ENCODE measurements at regions not wholly inside any gene's neighbourhood (a gene's known extent, or its start where the extent isn't known, plus 50 kb on each side); places are given as distances from the start of the nearest gene placed in this dataset.

DNA sequence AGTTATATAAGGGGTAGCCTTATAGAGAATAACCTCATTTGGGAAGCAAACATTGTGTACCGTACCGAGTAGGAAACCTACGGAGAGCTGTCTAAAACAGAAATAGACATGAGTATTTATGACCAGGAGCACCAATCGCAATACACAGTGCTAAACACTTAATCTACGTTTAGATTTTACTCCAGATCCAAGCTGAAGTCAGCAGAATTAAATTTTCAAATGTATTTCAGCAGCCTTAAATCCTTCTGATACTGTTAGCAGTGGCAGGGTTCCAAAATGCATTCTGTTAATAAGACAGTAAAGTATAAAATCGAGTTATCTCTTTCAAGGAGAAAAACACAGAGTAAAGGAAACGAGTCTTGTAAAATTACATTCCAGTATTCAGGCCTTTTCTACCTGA lies 118.1 kb upstream of the ZNF521 start:
- Histone ChIP-seq H3K4me1 (replicated peaks) (peaks cover 26% of the 10 kb centered on the region), H3K36me3 (no peaks in the 10 kb centered on the region), H3K27me3 (replicated peaks) (no peaks in the 10 kb centered on the region), H3K9me3 (replicated peaks) (no peaks in the 10 kb centered on the region), H3K4me3 (no peak overlapping the region), H3K27ac (no peak overlapping the region)
- DNase-seq (ENCODE audit: low read depth in 1 of 2, low spot score in 2 of 2): no peak

DNA sequence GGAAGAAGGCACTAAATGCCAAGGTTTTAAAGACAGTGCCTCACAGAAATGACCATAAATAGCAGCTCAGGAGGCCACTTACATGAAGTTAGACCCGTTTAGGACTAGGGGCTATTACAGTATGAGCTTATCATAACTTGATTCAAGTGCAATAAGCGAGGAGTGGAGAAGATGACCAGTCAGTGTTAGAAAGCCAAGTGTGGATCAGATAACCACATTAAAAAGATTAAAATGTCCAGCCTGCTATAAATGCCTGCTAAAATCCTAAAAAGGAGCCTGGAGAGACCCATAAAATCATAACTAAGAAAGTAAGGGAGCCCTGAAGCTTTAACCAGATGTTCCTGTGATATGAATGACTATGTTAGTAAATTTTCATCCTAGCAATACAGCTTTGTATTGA lies 117.5 kb upstream of the ZNF521 start:
- DNase-seq (ENCODE audit: low read depth in 1 of 2, low spot score in 2 of 2): no peak
- H3K4me1 ChIP-seq (replicated peaks): peaks cover 32% of the 10 kb centered on the region
- H3K4me3 ChIP-seq: no peak overlapping the region
- H3K27ac ChIP-seq: no peak overlapping the region
- no peaks in the 10 kb centered on the region for H3K27me3 ChIP-seq (replicated peaks)
- no peaks in the 10 kb centered on the region for H3K9me3 ChIP-seq (replicated peaks)
- H3K36me3 ChIP-seq: no peaks in the 10 kb centered on the region

DNA sequence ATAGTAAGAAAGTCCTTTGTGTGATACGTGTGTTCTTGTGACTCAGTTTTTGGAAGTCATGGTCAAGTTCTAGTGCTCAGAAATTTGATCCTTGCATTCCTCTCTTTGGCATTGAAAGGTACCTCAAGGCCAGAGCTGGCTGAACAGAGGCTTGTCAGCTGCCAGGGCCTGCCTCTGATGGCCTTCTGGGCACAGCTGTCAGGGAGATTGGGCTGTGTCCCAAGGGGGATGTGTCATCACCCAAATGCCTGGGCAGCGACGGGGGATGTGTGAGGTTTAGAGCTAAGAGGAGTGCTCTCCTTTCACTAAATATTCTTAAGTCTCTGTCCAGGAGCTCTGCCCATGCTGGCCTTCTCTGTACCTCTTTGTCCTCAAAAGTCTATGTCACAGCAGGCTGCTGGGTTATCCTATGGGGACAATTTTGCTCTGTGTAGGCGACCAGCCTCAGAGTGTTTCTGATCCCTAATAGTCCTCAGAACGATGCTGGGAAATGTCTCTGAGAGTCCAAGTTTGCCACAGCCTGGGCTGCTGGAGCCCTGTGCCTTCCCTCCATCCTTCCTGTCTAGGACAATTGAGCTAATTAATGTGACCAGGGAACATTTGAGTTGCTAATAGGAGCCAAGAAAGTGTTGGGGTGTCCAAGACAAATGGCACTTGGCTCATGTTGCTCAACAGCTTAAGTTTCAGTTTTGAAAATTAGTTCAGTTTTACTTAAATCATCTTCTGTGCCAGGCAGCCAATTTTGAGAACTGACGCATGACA lies 115.4 kb upstream of the ZNF521 start:
- Histone ChIP-seq H3K27me3 (replicated peaks) (no peaks in the 10 kb centered on the region), H3K36me3 (no peaks in the 10 kb centered on the region), H3K27ac (no peak overlapping the region), H3K4me3 (no peak overlapping the region), H3K4me1 (replicated peaks) (peaks cover 43% of the 10 kb centered on the region), H3K9me3 (replicated peaks) (no peaks in the 10 kb centered on the region)
- peak; percentile 38 to 62 for DNase-seq (ENCODE audit: low read depth in 1 of 2, low spot score in 2 of 2)

DNA sequence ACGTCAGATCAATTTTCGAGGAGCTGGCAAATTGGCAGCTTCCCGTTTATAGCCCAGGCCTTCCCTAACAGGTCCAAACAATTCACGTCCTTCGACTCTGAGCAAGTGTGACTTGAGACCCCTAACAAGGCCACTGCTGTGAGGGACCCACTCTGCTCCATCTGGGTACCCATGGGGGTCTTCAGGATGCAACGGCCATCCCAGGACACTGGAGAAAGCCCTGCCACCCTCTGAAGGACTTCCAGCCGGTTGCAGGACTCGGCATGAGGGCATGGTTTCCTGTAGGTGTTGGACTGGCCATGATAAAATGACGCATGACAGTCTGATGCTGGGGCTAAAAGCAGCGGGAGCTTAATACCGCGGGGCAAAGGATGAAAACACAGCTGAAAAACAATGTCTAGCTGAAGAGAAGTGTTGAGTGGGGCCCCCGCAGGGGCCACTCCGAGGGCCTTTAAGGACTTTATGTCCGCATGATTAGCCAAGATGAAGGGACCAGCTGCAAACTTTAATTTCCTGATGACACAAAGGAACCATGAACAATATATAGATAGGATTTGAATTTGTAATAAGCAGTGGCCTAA lies 113.3 kb upstream of the ZNF521 start:
- Histone ChIP-seq H3K27ac (peak overlapping the region; percentile 76), H3K27me3 (replicated peaks) (no peaks in the 10 kb centered on the region), H3K4me3 (no peak overlapping the region), H3K9me3 (replicated peaks) (no peaks in the 10 kb centered on the region), H3K36me3 (no peaks in the 10 kb centered on the region), H3K4me1 (replicated peaks) (peaks cover 43% of the 10 kb centered on the region)
- DNase-seq (ENCODE audit: low read depth in 1 of 2, low spot score in 2 of 2): no peak

DNA sequence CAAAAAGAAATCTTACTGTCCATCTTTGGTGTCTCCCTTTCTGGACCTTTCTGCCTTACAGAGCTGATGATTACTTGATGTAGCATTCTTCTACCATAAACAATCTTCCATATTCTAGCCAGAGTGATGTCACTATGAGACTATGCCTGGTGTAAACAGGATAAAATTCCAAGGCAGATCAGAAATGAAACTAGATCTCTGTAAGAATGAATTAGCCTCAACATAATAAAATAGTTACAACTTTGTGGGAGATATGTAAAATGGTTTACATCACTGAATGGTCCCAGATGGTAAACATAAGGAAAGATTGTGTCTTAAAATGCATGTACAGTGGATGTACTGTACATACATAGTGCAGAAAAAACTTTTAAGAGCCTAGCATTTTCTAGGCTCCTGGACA lies 112.3 kb upstream of the ZNF521 start:
- no peaks in the 10 kb centered on the region for H3K36me3 ChIP-seq
- no peaks in the 10 kb centered on the region for H3K27me3 ChIP-seq (replicated peaks)
- H3K4me1 ChIP-seq (replicated peaks): peaks cover 43% of the 10 kb centered on the region
- peak overlapping the region; percentile 76 for H3K27ac ChIP-seq
- no peaks in the 10 kb centered on the region for H3K9me3 ChIP-seq (replicated peaks)
- no peak overlapping the region for H3K4me3 ChIP-seq
- DNase-seq (ENCODE audit: low read depth in 1 of 2, low spot score in 2 of 2): peak in 1 of 2 experiments; percentile 82

GRCh38 chr18:25463726-25464125 lies 111.8 kb upstream of the ZNF521 start:
- Histone ChIP-seq H3K27ac (peak overlapping the region; percentile 76), H3K27me3 (replicated peaks) (no peaks in the 10 kb centered on the region), H3K4me1 (replicated peaks) (peaks cover 43% of the 10 kb centered on the region), H3K4me3 (no peak overlapping the region), H3K36me3 (no peaks in the 10 kb centered on the region), H3K9me3 (replicated peaks) (no peaks in the 10 kb centered on the region)
- no peak for DNase-seq (ENCODE audit: low read depth in 1 of 2, low spot score in 2 of 2)

DNA sequence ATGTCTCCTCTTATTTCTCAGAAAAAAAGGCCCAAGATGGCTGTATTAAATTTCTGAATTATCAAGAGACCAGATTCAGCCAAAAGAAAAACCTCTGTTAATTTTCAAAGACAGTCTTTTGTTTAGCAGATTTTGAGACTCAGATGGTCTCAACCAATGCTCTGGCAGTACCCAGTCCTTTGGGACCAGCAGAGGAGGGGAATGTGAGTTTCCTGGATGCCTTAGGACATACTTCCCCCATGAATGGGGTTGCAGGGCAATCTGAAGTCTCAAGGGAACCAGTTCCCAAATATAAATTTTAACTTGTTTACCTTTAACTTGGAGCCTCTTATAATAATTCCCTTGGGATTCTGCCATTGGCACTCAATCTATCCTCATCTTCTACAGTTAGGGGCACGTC lies 107.8 kb upstream of the ZNF521 start:
- H3K36me3 ChIP-seq: no peaks in the 10 kb centered on the region
- H3K27ac ChIP-seq: no peak overlapping the region
- DNase-seq (ENCODE audit: low read depth in 1 of 2, low spot score in 2 of 2): no peak

DNA sequence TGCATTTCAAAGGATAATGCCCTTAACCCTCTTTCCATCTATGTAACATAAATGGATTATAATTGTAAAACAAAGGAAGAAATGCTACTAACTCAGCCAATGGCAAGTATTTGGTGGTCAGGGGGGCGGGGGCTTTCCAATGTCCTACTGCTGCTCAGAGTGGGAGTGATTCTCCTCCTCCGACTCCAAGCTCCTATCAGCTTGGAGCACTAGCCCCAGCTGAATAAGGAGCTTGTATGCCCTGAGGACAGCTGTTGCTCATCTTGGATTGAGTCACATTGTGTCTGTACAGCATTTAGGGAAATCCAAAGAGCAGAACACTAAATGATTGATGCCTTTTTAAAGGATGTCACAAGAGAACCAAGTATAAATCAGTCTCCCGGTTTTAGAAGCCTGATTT lies 105.6 kb upstream of the ZNF521 start:
- Histone ChIP-seq H3K9me3 (replicated peaks) (no peaks in the 10 kb centered on the region), H3K4me3 (no peak overlapping the region), H3K36me3 (no peaks in the 10 kb centered on the region), H3K27me3 (replicated peaks) (no peaks in the 10 kb centered on the region), H3K4me1 (replicated peaks) (no peaks in the 10 kb centered on the region), H3K27ac (no peak overlapping the region)
- no peak for DNase-seq (ENCODE audit: low read depth in 1 of 2, low spot score in 2 of 2)

More for the DNA sequence above, 107.8 kb upstream of the ZNF521 start:
- Histone ChIP-seq H3K27me3 (replicated peaks) (no peaks in the 10 kb centered on the region), H3K4me3 (no peak overlapping the region), H3K4me1 (replicated peaks) (peaks cover 14% of the 10 kb centered on the region), H3K9me3 (replicated peaks) (no peaks in the 10 kb centered on the region)

DNA sequence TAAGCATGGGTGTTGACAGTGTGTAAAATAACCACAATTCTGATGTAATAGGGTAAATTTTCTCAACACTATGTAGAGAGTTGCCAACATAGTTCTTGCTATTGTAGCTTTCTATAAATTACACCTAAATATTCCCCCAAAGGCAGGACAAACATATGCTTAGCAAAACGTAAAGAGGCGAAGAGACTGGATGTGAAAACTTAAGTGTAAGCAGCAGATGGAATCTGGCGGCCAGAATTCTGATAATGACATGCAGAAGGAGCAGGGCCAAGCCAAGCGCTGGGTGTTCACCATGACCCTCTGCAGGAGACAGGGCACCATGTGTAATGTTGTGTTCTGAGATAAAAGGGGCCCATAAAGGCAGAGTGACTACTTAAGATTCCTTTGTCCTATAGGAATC lies 105.2 kb upstream of the ZNF521 start:
- Histone ChIP-seq H3K36me3 (no peaks in the 10 kb centered on the region), H3K27ac (no peak overlapping the region), H3K4me3 (no peak overlapping the region), H3K27me3 (replicated peaks) (no peaks in the 10 kb centered on the region), H3K4me1 (replicated peaks) (no peaks in the 10 kb centered on the region), H3K9me3 (replicated peaks) (no peaks in the 10 kb centered on the region)
- no peak for DNase-seq (ENCODE audit: low read depth in 1 of 2, low spot score in 2 of 2)

DNA sequence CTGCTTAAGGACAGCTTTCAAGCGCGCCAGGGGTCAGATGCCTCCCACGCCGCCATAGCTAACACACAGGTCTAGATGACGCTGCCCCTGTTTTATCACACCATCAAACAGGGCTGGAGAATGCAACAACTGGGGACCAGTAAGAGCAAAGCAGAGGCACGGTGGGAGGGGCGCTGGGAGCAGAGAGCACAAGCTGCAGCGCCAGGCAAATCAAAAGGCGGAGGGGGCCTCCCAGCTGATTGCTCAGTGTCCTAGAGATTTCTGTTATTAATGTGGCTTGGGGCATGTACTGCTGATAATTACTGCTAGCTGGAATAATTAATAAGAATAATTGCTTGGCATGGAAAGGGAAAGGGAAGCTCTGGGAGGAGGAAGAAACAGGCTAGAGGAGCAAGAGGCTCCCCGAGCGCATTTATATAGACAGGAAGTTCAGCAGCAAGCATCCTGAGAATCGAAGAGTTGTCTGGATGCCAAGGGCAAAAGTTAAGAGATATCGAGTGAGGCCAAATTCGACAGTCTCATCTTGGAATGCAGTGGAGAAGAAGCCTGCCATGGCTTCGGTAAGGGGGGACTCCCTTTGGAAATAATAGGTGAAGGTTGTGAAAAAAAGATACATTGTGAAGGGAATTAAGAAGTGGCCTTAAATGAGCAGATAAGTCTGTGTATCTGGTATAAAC lies 104.5 kb upstream of the ZNF521 start:
- no peak for DNase-seq (ENCODE audit: low read depth in 1 of 2, low spot score in 2 of 2)
- Histone ChIP-seq H3K27ac (no peak overlapping the region), H3K9me3 (replicated peaks) (no peaks in the 10 kb centered on the region), H3K27me3 (replicated peaks) (no peaks in the 10 kb centered on the region), H3K4me3 (no peak overlapping the region), H3K4me1 (replicated peaks) (no peaks in the 10 kb centered on the region), H3K36me3 (no peaks in the 10 kb centered on the region)

DNA sequence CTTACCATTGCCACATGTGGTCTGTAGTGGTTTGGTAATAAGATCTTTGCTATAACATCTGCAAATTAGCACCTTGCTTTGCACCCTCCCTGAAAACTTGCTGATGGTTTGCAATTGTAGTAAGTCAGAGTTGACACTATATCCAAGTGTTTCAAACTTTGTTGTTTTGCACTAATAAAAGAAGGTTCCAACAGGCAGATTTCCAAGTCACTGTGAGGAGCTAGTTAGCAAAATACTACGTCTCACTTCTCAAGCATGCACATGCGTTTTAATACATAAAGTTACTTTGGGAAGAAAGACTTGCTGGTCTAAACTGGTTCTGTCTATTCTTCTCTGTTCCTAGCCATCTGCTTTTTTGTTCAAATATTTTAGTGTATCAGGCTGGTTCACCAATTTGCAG lies 103.7 kb upstream of the ZNF521 start:
- H3K27ac ChIP-seq: no peak overlapping the region
- H3K4me3 ChIP-seq: no peak overlapping the region
- H3K36me3 ChIP-seq: no peaks in the 10 kb centered on the region
- no peaks in the 10 kb centered on the region for H3K27me3 ChIP-seq (replicated peaks)
- no peak for DNase-seq (ENCODE audit: low read depth in 1 of 2, low spot score in 2 of 2)
- no peaks in the 10 kb centered on the region for H3K9me3 ChIP-seq (replicated peaks)
- no peaks in the 10 kb centered on the region for H3K4me1 ChIP-seq (replicated peaks)

DNA sequence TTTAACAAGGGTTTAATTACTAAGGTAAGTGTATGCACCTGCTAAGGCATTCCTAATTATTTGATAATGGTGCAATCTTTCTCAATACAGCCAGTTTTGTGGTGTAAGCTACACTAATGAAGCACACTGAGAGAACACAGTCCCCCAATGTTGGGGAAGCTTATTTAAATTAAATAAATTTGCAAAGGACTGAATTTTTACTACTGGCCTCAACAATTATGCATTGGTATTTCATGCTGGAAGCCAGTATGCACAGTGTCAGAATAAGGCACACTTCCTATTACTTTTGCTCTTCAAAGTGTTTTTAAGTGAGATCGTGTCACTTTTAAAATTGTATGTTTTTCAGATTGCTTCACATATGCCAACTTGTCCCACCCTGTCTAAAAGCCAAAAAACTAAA lies 103.2 kb upstream of the ZNF521 start:
- no peaks in the 10 kb centered on the region for H3K9me3 ChIP-seq (replicated peaks)
- no peaks in the 10 kb centered on the region for H3K27me3 ChIP-seq (replicated peaks)
- H3K27ac ChIP-seq: no peak overlapping the region
- H3K4me1 ChIP-seq (replicated peaks): no peaks in the 10 kb centered on the region
- H3K36me3 ChIP-seq: no peaks in the 10 kb centered on the region
- no peak overlapping the region for H3K4me3 ChIP-seq
- DNase-seq (ENCODE audit: low read depth in 1 of 2, low spot score in 2 of 2): no peak

DNA sequence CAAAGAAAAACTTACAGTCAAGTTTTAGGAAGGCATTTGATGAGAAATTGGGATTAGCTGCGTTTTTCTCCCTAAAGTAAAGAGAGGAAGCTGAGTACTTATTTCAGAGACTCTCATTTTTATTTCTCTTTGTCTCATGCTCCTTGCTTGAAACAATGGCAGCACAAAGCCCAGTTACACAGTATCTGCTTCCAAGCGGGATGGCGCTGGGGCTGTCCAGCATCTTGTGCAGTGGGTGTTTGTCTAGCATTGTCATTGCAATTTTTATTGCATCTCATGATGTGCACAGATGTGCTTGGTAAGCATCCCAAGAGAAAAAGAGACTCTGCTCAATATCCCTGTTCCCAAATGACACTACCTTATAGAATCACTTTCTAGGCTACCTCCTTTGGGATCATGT lies 102.8 kb upstream of the ZNF521 start:
- DNase-seq (ENCODE audit: low read depth in 1 of 2, low spot score in 2 of 2): no peak
- Histone ChIP-seq H3K4me1 (replicated peaks) (no peaks in the 10 kb centered on the region), H3K9me3 (replicated peaks) (no peaks in the 10 kb centered on the region), H3K27ac (no peak overlapping the region), H3K4me3 (no peak overlapping the region), H3K36me3 (no peaks in the 10 kb centered on the region), H3K27me3 (replicated peaks) (no peaks in the 10 kb centered on the region)

DNA sequence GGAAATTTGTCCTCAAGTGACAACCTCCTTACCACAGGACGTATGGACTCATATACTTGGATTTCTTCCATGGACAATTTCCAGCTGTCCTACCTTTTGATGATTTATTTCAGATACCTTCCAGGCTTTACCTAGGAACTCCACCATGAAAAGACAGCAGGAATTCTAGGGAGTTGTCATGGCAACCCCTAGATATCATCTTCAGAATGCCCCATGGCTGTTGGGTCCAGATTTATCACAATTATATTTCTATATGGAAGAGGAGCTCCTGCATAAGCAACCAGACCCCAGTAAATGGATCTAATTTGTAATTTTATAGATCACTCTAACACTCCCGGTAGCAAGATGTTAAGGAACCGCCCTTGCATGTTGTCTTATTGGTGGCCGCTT lies 102.3 kb upstream of the ZNF521 start:
- no peaks in the 10 kb centered on the region for H3K4me1 ChIP-seq (replicated peaks)
- no peak overlapping the region for H3K4me3 ChIP-seq
- no peak for DNase-seq (ENCODE audit: low read depth in 1 of 2, low spot score in 2 of 2)
- no peaks in the 10 kb centered on the region for H3K27me3 ChIP-seq (replicated peaks)
- no peak overlapping the region for H3K27ac ChIP-seq
- no peaks in the 10 kb centered on the region for H3K36me3 ChIP-seq
- no peaks in the 10 kb centered on the region for H3K9me3 ChIP-seq (replicated peaks)

Measured in SJSA1 (cell line).